GM12878 (cell line): ENCODE measurements at regions not wholly inside any gene's neighbourhood (a gene's known extent, or its start where the extent isn't known, plus 50 kb on each side); places are given as distances from the start of the nearest gene placed in this dataset.

Experiments
- ATAC-seq: fragments of 200-7000 bp; cut with Tn5 transposase; 3 replicates; pipeline ENCODE4 v1.9.1; 2020; ENCODE audit warnings: mild to moderate bottlenecking, moderate library complexity
- BruUV-seq: library from RNA; stranded (reverse); fragments of 400-500 nt; replicated peaks from 2 replicates; lab custom pipeline; 2021; lab: Mats Ljungman, UMichigan
- CTCF ChIA-PET: fragments of 300-600 bp; sonication (Branson Sonifier 250); formaldehyde crosslinking; extraction: SDS; loops from one replicate; lab custom pipeline; 2021; ENCODE audit warnings: inconsistent platforms; lab: Yijun Ruan, JAX
- POLR2A ChIA-PET: fragments of 350-600 bp; formaldehyde crosslinking; extraction: SDS; loops from one replicate; lab custom pipeline; 2021; ENCODE audit warnings: inconsistent platforms; lab: Charles Lee
- RAD21 ChIA-PET: fragments of 300-600 bp; sonication (Branson Sonifier 250); formaldehyde crosslinking; loops from one replicate; lab custom pipeline; 2023; ENCODE audit warnings: antibody characterized with exemption; ENCODE audit not compliant: unreplicated experiment; lab: Charles Lee
- SMC1A ChIA-PET: fragments of 300-600 bp; sonication (Branson Sonifier 250); formaldehyde crosslinking; loops from one replicate; lab custom pipeline; 2023; ENCODE audit not compliant: unreplicated experiment, uncharacterized antibody; lab: Charles Lee
- DNase-seq: peaks from one replicate; pipeline ENCODE4 v3.0.0-alpha.2; 2011; ENCODE audit warnings: low read depth, low spot score
- FAIRE-seq: peaks from 3 replicates; lab custom pipeline; 2011; peaks lifted over from hg19 to GRCh38; lab: Jason Lieb, UNC
- H2AFZ ChIP-seq: 2 replicates; pipeline ENCODE4 v1.6.0; 2011; ENCODE audit warnings: low read depth, low read length, control low read depth; ENCODE audit not compliant: control insufficient read depth
- H3K27ac ChIP-seq: 2 replicates; pipeline ENCODE4 v1.5.1; 2011; ENCODE audit warnings: control low read depth; ENCODE audit not compliant: control insufficient read depth, insufficient read depth
- H3K27me3 ChIP-seq, 2 experiments: replicated peaks in 1 of 2; 2 replicates each; pipeline versions ENCODE4 v1.6.0 to v1.6.1; 2011; ENCODE audit warnings: low read length in 1 of 2; ENCODE audit not compliant: control insufficient read depth in 2 of 2, insufficient read depth in 2 of 2
- H3K36me3 ChIP-seq, 2 experiments: 2 replicates each; pipeline ENCODE4 v1.5.1; 2011; ENCODE audit warnings: low read length in 1 of 2; ENCODE audit not compliant: control insufficient read depth in 2 of 2, insufficient read depth in 2 of 2
- H3K4me1 ChIP-seq: 2 replicates; pipeline ENCODE4 v1.6.1; 2011; ENCODE audit warnings: mild to moderate bottlenecking, low read length, moderate library complexity, mixed read lengths; ENCODE audit not compliant: control insufficient read depth, insufficient read depth
- H3K4me2 ChIP-seq: 2 replicates; pipeline ENCODE4 v1.6.0; 2011; ENCODE audit warnings: control low read depth; ENCODE audit not compliant: control insufficient read depth, insufficient read depth
- H3K4me3 ChIP-seq: fragments of 200-600 bp; sonication (generic); 2 replicates; pipeline ENCODE4 v1.5.1; 2016
- H3K79me2 ChIP-seq: 2 replicates; pipeline ENCODE4 v1.6.0; 2011; ENCODE audit warnings: low read length; ENCODE audit not compliant: control insufficient read depth, insufficient read depth
- H3K9ac ChIP-seq: 2 replicates; pipeline ENCODE4 v1.8.0; 2011; ENCODE audit warnings: low read length, control low read depth, mixed read lengths; ENCODE audit not compliant: control insufficient read depth, insufficient read depth
- H3K9me3 ChIP-seq: replicated peaks from 3 replicates; pipeline ENCODE4 v1.5.1; 2011; ENCODE audit warnings: mild to moderate bottlenecking, low read length; ENCODE audit not compliant: control insufficient read depth, insufficient read depth
- H4K20me1 ChIP-seq: 2 replicates; pipeline ENCODE4 v1.6.0; 2011; ENCODE audit not compliant: control insufficient read depth, insufficient read depth
- BACH1 ChIP-seq: fragments of 450-650 bp; IDR thresholded peaks from 2 replicates; pipeline ENCODE4 v1.6.1; 2017; ENCODE audit warnings: mild to moderate bottlenecking, borderline replicate concordance
- FOS ChIP-seq: IDR thresholded peaks from 3 replicates; pipeline ENCODE4 v1.6.1; 2011; ENCODE audit warnings: borderline replicate concordance; ENCODE audit not compliant: insufficient read length; ENCODE audit errors: extremely low read depth
- JUNB ChIP-seq: IDR thresholded peaks from 2 replicates; pipeline ENCODE4 v1.6.1; 2016; ENCODE audit warnings: antibody characterized with exemption, mild to moderate bottlenecking
- MEF2A ChIP-seq: IDR thresholded peaks from 2 replicates; pipeline ENCODE4 v1.6.1; 2011; ENCODE audit warnings: low read depth, mild to moderate bottlenecking, low read length, moderate library complexity; ENCODE audit not compliant: insufficient read depth
- MEF2B ChIP-seq: fragments of 450-650 bp; IDR thresholded peaks from 2 replicates; pipeline ENCODE4 v1.6.1; 2018; ENCODE audit warnings: mild to moderate bottlenecking, moderate library complexity; ENCODE audit not compliant: partially characterized antibody, poor library complexity, severe bottlenecking
- ZNF622 ChIP-seq: fragments of 450-650 bp; IDR thresholded peaks from 2 replicates; pipeline ENCODE4 v1.6.1; 2017; ENCODE audit warnings: mild to moderate bottlenecking, inconsistent platforms
- WGBS: methylation state at CpG from one replicate; pipeline ENCODE4 v1.1.6; 2016; ENCODE audit warnings: low lambda C conversion rate; ENCODE audit not compliant: insufficient replicate concordance, insufficient coverage; ENCODE audit errors: missing lambda C conversion rate; 5-methylcytosine and 5-hydroxymethylcytosine counted together
- in situ Hi-C: fragments of 300-500 bp; cut with MboI; formaldehyde crosslinking; loops from 9 replicates; pipeline ENCODE4 v1.14.3; 2018; ENCODE audit warnings: mixed read lengths
- intact Hi-C: fragments of 100-400 bp; cut with micrococcal nuclease; formaldehyde crosslinking; loops from one replicate; pipeline ENCODE4 v1.14.2; 2022; ENCODE audit not compliant: unreplicated experiment
- TF ChIP-seq, protein P1 (sequence below): IDR thresholded peaks from 2 replicates; pipeline ENCODE4 v1.6.1; 2011; ENCODE audit warnings: borderline replicate concordance, low read depth, mild to moderate bottlenecking, moderate library complexity, mixed read lengths, low read length; ENCODE audit not compliant: insufficient read depth; ENCODE audit errors: extremely low read length
- TF ChIP-seq, protein P2 (sequence below): fragments of 450-650 bp; IDR thresholded peaks from 2 replicates; pipeline ENCODE4 v1.6.1; 2017; ENCODE audit warnings: mild to moderate bottlenecking
- TF ChIP-seq, protein P3 (sequence below): fragments of 450-650 bp; IDR thresholded peaks from 2 replicates; pipeline ENCODE4 v1.6.1; 2014; ENCODE audit warnings: mild to moderate bottlenecking

DNA sequence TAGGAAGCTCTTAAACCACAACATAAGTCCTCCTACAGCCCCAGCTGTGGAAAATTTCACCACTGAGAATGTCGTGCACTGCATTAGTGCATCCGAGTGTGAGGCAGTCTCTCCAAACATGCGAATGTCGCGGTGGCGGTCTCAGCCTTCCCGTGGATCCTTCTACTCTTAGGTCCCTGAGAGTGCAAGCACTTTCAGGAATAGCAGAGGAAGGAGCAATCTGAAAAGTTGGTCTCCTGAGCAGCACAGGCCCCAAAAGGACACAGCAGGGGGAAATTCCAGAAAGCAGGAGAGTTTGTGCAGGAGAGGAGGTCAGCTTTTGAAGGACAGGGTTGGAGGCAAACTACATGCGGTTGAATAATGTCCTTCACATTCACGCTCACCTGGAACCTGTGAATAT, 440.5 kb upstream of the SMIM21 start:
- H3K36me3 ChIP-seq = no peaks in the 10 kb centered on the region
- no peaks in the 10 kb centered on the region for H3K27me3 ChIP-seq
- WGBS = 35% methylated on average over 9 of the region's 9 CpGs
- no peaks in the 10 kb centered on the region for H3K79me2 ChIP-seq
- no peak for FAIRE-seq
- in situ Hi-C loops = no loop called here
- ChIA-PET RAD21 (no interaction called here), POLR2A (no interaction called here), CTCF (interaction anchor here (1.2 kb wide), 1 partner anchor 12 kb away, joined by 5 read pairs; no protein-coding TSS in a partner anchor), SMC1A (interaction anchor here (1.0 kb wide), 1 partner anchor 11 kb away, joined by 3 read pairs; no protein-coding TSS in a partner anchor)
- intact Hi-C loops = no loop called here
- TF ChIP-seq FOS (no peak), ZNF622 (no peak), MEF2A (no peak), BACH1 (no peak), JUNB (no peak), MEF2B (no peak)
- TF ChIP-seq, protein P1, sequence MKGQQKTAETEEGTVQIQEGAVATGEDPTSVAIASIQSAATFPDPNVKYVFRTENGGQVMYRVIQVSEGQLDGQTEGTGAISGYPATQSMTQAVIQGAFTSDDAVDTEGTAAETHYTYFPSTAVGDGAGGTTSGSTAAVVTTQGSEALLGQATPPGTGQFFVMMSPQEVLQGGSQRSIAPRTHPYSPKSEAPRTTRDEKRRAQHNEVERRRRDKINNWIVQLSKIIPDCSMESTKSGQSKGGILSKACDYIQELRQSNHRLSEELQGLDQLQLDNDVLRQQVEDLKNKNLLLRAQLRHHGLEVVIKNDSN = no peak
- TF ChIP-seq, protein P2, sequence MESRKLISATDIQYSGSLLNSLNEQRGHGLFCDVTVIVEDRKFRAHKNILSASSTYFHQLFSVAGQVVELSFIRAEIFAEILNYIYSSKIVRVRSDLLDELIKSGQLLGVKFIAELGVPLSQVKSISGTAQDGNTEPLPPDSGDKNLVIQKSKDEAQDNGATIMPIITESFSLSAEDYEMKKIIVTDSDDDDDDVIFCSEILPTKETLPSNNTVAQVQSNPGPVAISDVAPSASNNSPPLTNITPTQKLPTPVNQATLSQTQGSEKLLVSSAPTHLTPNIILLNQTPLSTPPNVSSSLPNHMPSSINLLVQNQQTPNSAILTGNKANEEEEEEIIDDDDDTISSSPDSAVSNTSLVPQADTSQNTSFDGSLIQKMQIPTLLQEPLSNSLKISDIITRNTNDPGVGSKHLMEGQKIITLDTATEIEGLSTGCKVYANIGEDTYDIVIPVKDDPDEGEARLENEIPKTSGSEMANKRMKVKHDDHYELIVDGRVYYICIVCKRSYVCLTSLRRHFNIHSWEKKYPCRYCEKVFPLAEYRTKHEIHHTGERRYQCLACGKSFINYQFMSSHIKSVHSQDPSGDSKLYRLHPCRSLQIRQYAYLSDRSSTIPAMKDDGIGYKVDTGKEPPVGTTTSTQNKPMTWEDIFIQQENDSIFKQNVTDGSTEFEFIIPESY = no peak
- TF ChIP-seq, protein P3, sequence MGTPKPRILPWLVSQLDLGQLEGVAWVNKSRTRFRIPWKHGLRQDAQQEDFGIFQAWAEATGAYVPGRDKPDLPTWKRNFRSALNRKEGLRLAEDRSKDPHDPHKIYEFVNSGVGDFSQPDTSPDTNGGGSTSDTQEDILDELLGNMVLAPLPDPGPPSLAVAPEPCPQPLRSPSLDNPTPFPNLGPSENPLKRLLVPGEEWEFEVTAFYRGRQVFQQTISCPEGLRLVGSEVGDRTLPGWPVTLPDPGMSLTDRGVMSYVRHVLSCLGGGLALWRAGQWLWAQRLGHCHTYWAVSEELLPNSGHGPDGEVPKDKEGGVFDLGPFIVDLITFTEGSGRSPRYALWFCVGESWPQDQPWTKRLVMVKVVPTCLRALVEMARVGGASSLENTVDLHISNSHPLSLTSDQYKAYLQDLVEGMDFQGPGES = no peak
- H3K9me3 ChIP-seq = no peaks in the 10 kb centered on the region
- no peak for ATAC-seq
- no peak for DNase-seq
- H2AFZ ChIP-seq = no peak overlapping the region
- H3K9ac ChIP-seq = no peak overlapping the region
- H3K4me3 ChIP-seq = no peak overlapping the region
- H3K27ac ChIP-seq = no peak overlapping the region
- H3K4me2 ChIP-seq = no peak overlapping the region
- H4K20me1 ChIP-seq = no peaks in the 10 kb centered on the region
- no peaks in the 10 kb centered on the region for H3K4me1 ChIP-seq
- no TSS peak for BruUV-seq
